Astrocyte (in vitro differentiated cells and primary cell): ENCODE measurements at regions not wholly inside any gene's neighbourhood (a gene's known extent, or its start where the extent isn't known, plus 50 kb on each side); places are given as distances from the start of the nearest gene placed in this dataset.

Source experiments
- DNase-seq: peaks from one replicate; pipeline ENCODE4 v3.0.0-alpha.2; 2010; ENCODE audit warnings: low read depth
- FAIRE-seq: peaks from 2 replicates; lab custom pipeline; 2011; peaks lifted over from hg19 to GRCh38; lab: Jason Lieb, UNC
- H2AFZ ChIP-seq: 2 replicates; pipeline ENCODE4 v1.6.0; 2012; ENCODE audit warnings: low read depth, low read length, inconsistent platforms
- H3K27ac ChIP-seq: 2 replicates; pipeline ENCODE4 v1.5.1; 2011; ENCODE audit warnings: low read depth, low read length, inconsistent platforms
- H3K27me3 ChIP-seq: 2 replicates; pipeline ENCODE4 v1.6.0; 2011; ENCODE audit warnings: low read length, inconsistent platforms; ENCODE audit not compliant: insufficient read depth
- H3K36me3 ChIP-seq: 2 replicates; pipeline ENCODE4 v1.5.1; 2011; ENCODE audit warnings: low read length, inconsistent platforms; ENCODE audit not compliant: insufficient read depth
- H3K4me1 ChIP-seq: 2 replicates; pipeline ENCODE4 v1.5.1; 2011; ENCODE audit warnings: low read length, inconsistent platforms; ENCODE audit not compliant: insufficient read depth
- H3K4me2 ChIP-seq: 2 replicates; pipeline ENCODE4 v1.6.0; 2012; ENCODE audit warnings: low read length, inconsistent platforms
- H3K4me3 ChIP-seq: 2 replicates; pipeline ENCODE4 v1.5.1; 2011; ENCODE audit warnings: low read depth, mild to moderate bottlenecking, low read length, inconsistent platforms; ENCODE audit not compliant: insufficient read depth
- H3K79me2 ChIP-seq: 2 replicates; pipeline ENCODE4 v1.6.0; 2012; ENCODE audit warnings: mild to moderate bottlenecking, low read length, inconsistent platforms; ENCODE audit not compliant: insufficient read depth
- H3K9ac ChIP-seq: 2 replicates; pipeline ENCODE4 v1.6.0; 2012; ENCODE audit warnings: mild to moderate bottlenecking, low read length, inconsistent platforms
- H3K9me3 ChIP-seq: 2 replicates; pipeline ENCODE4 v1.5.1; 2012; ENCODE audit warnings: low read depth, mild to moderate bottlenecking, low read length, inconsistent platforms; ENCODE audit not compliant: insufficient read depth
- H4K20me1 ChIP-seq: 2 replicates; pipeline ENCODE4 v1.6.0; 2012; ENCODE audit warnings: low read length, inconsistent platforms; ENCODE audit not compliant: insufficient read depth
- H3K27ac Mint-ChIP-seq: one replicate; pipeline ENCODE4 v1.8.0; 2021; ENCODE audit warnings: mild to moderate bottlenecking, mixed read lengths; ENCODE audit not compliant: unreplicated experiment
- H3K27me3 Mint-ChIP-seq: one replicate; pipeline ENCODE4 v1.8.0; 2021; ENCODE audit warnings: low read depth, mixed read lengths; ENCODE audit not compliant: unreplicated experiment
- H3K36me3 Mint-ChIP-seq: one replicate; pipeline ENCODE4 v1.8.0; 2021; ENCODE audit warnings: low read depth, mixed read lengths; ENCODE audit not compliant: unreplicated experiment
- H3K4me1 Mint-ChIP-seq: one replicate; pipeline ENCODE4 v1.8.0; 2021; ENCODE audit warnings: low read depth, mixed read lengths; ENCODE audit not compliant: unreplicated experiment
- H3K4me3 Mint-ChIP-seq: one replicate; pipeline ENCODE4 v1.8.0; 2021; ENCODE audit warnings: mild to moderate bottlenecking, moderate library complexity, mixed read lengths; ENCODE audit not compliant: unreplicated experiment
- H3K9me3 Mint-ChIP-seq: one replicate; pipeline ENCODE4 v1.8.0; 2021; ENCODE audit warnings: mild to moderate bottlenecking, mixed read lengths; ENCODE audit not compliant: unreplicated experiment
- CTCF ChIP-seq: IDR thresholded peaks from 2 replicates; pipeline ENCODE4 v1.5.1; 2011; ENCODE audit warnings: low read depth, mild to moderate bottlenecking, inconsistent platforms, low read length, moderate library complexity; ENCODE audit not compliant: insufficient read depth
- EZH2 ChIP-seq: IDR thresholded peaks from 2 replicates; pipeline ENCODE4 v1.6.1; 2012; ENCODE audit warnings: mild to moderate bottlenecking, low read length, inconsistent platforms; ENCODE audit not compliant: insufficient read depth

- no peak overlapping the region for H3K27ac Mint-ChIP-seq
- no peaks in the 10 kb centered on the region for H3K36me3 Mint-ChIP-seq
- Histone ChIP-seq H2AFZ (no peak overlapping the region), H3K4me2 (no peak overlapping the region), H3K27me3 (no peaks in the 10 kb centered on the region), H3K9ac (no peak overlapping the region), H3K79me2 (no peaks in the 10 kb centered on the region), H3K4me1 (peaks cover 10% of the 10 kb centered on the region), H3K36me3 (no peaks in the 10 kb centered on the region), H3K4me3 (no peak overlapping the region), H4K20me1 (no peaks in the 10 kb centered on the region), H3K27ac (no peak overlapping the region), H3K9me3 (no peaks in the 10 kb centered on the region)
- peaks cover 19% of the 10 kb centered on the region for H3K4me1 Mint-ChIP-seq
- H3K27me3 Mint-ChIP-seq: no peaks in the 10 kb centered on the region
- FAIRE-seq: no peak
- H3K9me3 Mint-ChIP-seq: no peaks in the 10 kb centered on the region
- no peak for DNase-seq
- TF ChIP-seq CTCF (no peak), EZH2 (no peak)
- no peak overlapping the region for H3K4me3 Mint-ChIP-seq
Measured at GRCh38 chr3:115520651-115521245, 102.6 kb upstream of the GAP43 start.

- Mint-ChIP-seq H3K9me3 (peaks cover 3% of the 10 kb centered on the region), H3K27me3 (no peaks in the 10 kb centered on the region), H3K36me3 (no peaks in the 10 kb centered on the region), H3K27ac (no peak overlapping the region), H3K4me3 (no peak overlapping the region), H3K4me1 (peaks cover 11% of the 10 kb centered on the region)
- FAIRE-seq (no peak), DNase-seq (no peak)
- Histone ChIP-seq H4K20me1 (no peaks in the 10 kb centered on the region), H3K36me3 (no peaks in the 10 kb centered on the region), H3K27me3 (no peaks in the 10 kb centered on the region), H2AFZ (no peak overlapping the region), H3K4me1 (peaks cover 6% of the 10 kb centered on the region), H3K4me2 (no peak overlapping the region), H3K27ac (no peak overlapping the region), H3K9me3 (no peaks in the 10 kb centered on the region), H3K4me3 (no peak overlapping the region), H3K9ac (no peak overlapping the region), H3K79me2 (no peaks in the 10 kb centered on the region)
- TF ChIP-seq EZH2 (no peak), CTCF (no peak)
Measured at GRCh38 chr3:115523458-115523857, 99.9 kb upstream of the GAP43 start.

GRCh38 chr3:115524549-115524948, 98.8 kb upstream of the GAP43 start:
- no peak overlapping the region for H3K9ac ChIP-seq
- Mint-ChIP-seq H3K27me3 (no peaks in the 10 kb centered on the region), H3K36me3 (no peaks in the 10 kb centered on the region), H3K4me1 (peaks cover 4% of the 10 kb centered on the region), H3K9me3 (peaks cover 3% of the 10 kb centered on the region), H3K27ac (no peak overlapping the region), H3K4me3 (no peak overlapping the region)
- H3K4me1 ChIP-seq: no peaks in the 10 kb centered on the region
- H2AFZ ChIP-seq: no peak overlapping the region
- DNase-seq (no peak), FAIRE-seq (no peak)
- no peak overlapping the region for H3K27ac ChIP-seq
- H3K9me3 ChIP-seq: no peaks in the 10 kb centered on the region
- no peaks in the 10 kb centered on the region for H3K79me2 ChIP-seq
- no peaks in the 10 kb centered on the region for H4K20me1 ChIP-seq
- TF ChIP-seq CTCF (no peak), EZH2 (no peak)
- no peaks in the 10 kb centered on the region for H3K36me3 ChIP-seq
- no peaks in the 10 kb centered on the region for H3K27me3 ChIP-seq
- no peak overlapping the region for H3K4me2 ChIP-seq
- H3K4me3 ChIP-seq: no peak overlapping the region
